ENCODE measurements at regions not wholly inside any gene's neighbourhood (a gene's known extent, or its start where the extent isn't known, plus 50 kb on each side); places are given as distances from the start of the nearest gene placed in this dataset.

- H3K27me3 ChIP-seq (replicated peaks; ENCODE audit: insufficient read depth) = no peaks in the 10 kb centered on the region
- WGBS = 96% methylated on average over 3 of the region's 3 CpGs
- no peak for TF ChIP-seq POLR2AphosphoS5 (IDR thresholded peaks at IDR 0.05)
- TF ChIP-seq POLR2A (IDR thresholded peaks at IDR 0.05) = no peak
- TF ChIP-seq CTCF (IDR thresholded peaks at IDR 0.05) = no peak
- intact Hi-C loops (cut with DNase I) = no loop called here
- H3K9me3 ChIP-seq = no peaks in the 10 kb centered on the region
- no peaks in the 10 kb centered on the region for H3K4me1 ChIP-seq (replicated peaks)
- no peaks in the 10 kb centered on the region for H3K36me3 ChIP-seq
- no peak for DNase-seq (ENCODE audit: low spot score)
- H3K4me3 ChIP-seq = no peak overlapping the region
- no peak overlapping the region for H3K27ac ChIP-seq
Observed at GRCh38 chr2:142525720-142526119, 351.7 kb upstream of the KYNU start.

- intact Hi-C loops (cut with DNase I) = no loop called here
- Histone ChIP-seq H3K4me1 (replicated peaks) (no peaks in the 10 kb centered on the region), H3K4me3 (no peak overlapping the region), H3K36me3 (no peaks in the 10 kb centered on the region), H3K27me3 (replicated peaks; ENCODE audit: insufficient read depth) (no peaks in the 10 kb centered on the region), H3K9me3 (no peaks in the 10 kb centered on the region), H3K27ac (no peak overlapping the region)
- 58% methylated on average over 3 of the region's 3 CpGs for WGBS
- DNase-seq (ENCODE audit: low spot score) = no peak
- TF ChIP-seq POLR2A (IDR thresholded peaks at IDR 0.05) = no peak
- no peak for TF ChIP-seq POLR2AphosphoS5 (IDR thresholded peaks at IDR 0.05)
Observed at GRCh38 chr2:142521492-142521891, 356.0 kb upstream of the KYNU start.

- DNase-seq (ENCODE audit: low spot score) = no peak
- H3K9me3 ChIP-seq = no peaks in the 10 kb centered on the region
- H3K4me1 ChIP-seq (replicated peaks) = no peaks in the 10 kb centered on the region
- no peak overlapping the region for H3K27ac ChIP-seq
- H3K4me3 ChIP-seq = no peak overlapping the region
- no peaks in the 10 kb centered on the region for H3K36me3 ChIP-seq
- WGBS = 35% methylated on average over 2 of the region's 2 CpGs
- intact Hi-C loops (cut with DNase I) = no loop called here
- no peaks in the 10 kb centered on the region for H3K27me3 ChIP-seq (replicated peaks; ENCODE audit: insufficient read depth)
- no peak for TF ChIP-seq POLR2A (IDR thresholded peaks at IDR 0.05)
- no peak for TF ChIP-seq POLR2AphosphoS5 (IDR thresholded peaks at IDR 0.05)
- TF ChIP-seq CTCF (IDR thresholded peaks at IDR 0.05) = no peak
Observed at GRCh38 chr2:142515493-142515892, 362.0 kb upstream of the KYNU start.

- Histone ChIP-seq H3K4me1 (replicated peaks) (no peaks in the 10 kb centered on the region), H3K36me3 (no peaks in the 10 kb centered on the region), H3K9me3 (no peaks in the 10 kb centered on the region), H3K27ac (no peak overlapping the region), H3K4me3 (no peak overlapping the region), H3K27me3 (replicated peaks; ENCODE audit: insufficient read depth) (no peaks in the 10 kb centered on the region)
- TF ChIP-seq CTCF (IDR thresholded peaks at IDR 0.05) (no peak), POLR2A (IDR thresholded peaks at IDR 0.05) (no peak), POLR2AphosphoS5 (IDR thresholded peaks at IDR 0.05) (no peak)
- DNase-seq (ENCODE audit: low spot score) = no peak
- 85% methylated on average over 3 of the region's 3 CpGs for WGBS
- intact Hi-C loops (cut with DNase I) = no loop called here
Observed at GRCh38 chr2:142509401-142509800, 368.1 kb upstream of the KYNU start.

GRCh38 chr2:142504754-142505153 is 372.7 kb upstream of the KYNU start:
- Histone ChIP-seq H3K4me3 (no peak overlapping the region), H3K36me3 (no peaks in the 10 kb centered on the region), H3K27ac (no peak overlapping the region), H3K4me1 (replicated peaks) (no peaks in the 10 kb centered on the region), H3K27me3 (replicated peaks; ENCODE audit: insufficient read depth) (no peaks in the 10 kb centered on the region), H3K9me3 (no peaks in the 10 kb centered on the region)
- intact Hi-C loops (cut with DNase I) = no loop called here
- 80% methylated on average over 1 of the region's 1 CpG for WGBS
- TF ChIP-seq POLR2AphosphoS5 (IDR thresholded peaks at IDR 0.05) = no peak
- DNase-seq (ENCODE audit: low spot score) = no peak

- no peak overlapping the region for H3K27ac ChIP-seq
- H3K4me3 ChIP-seq = no peak overlapping the region
- TF ChIP-seq CTCF (IDR thresholded peaks at IDR 0.05) (no peak), POLR2A (IDR thresholded peaks at IDR 0.05) (no peak), POLR2AphosphoS5 (IDR thresholded peaks at IDR 0.05) (no peak)
- no peaks in the 10 kb centered on the region for H3K36me3 ChIP-seq
- H3K9me3 ChIP-seq = no peaks in the 10 kb centered on the region
- H3K4me1 ChIP-seq (replicated peaks) = no peaks in the 10 kb centered on the region
- intact Hi-C loops (cut with DNase I) = no loop called here
- no peak for DNase-seq (ENCODE audit: low spot score)
- 93% methylated on average over 1 of the region's 1 CpG for WGBS
- no peaks in the 10 kb centered on the region for H3K27me3 ChIP-seq (replicated peaks; ENCODE audit: insufficient read depth)
Observed at GRCh38 chr2:142502402-142502801, 371.6 kb upstream of the LRP1B start.
